NCI-H526 (cell line): ENCODE measurements at regions not wholly inside any gene's neighbourhood (a gene's known extent, or its start where the extent isn't known, plus 50 kb on each side); places are given as distances from the start of the nearest gene placed in this dataset.

ENCODE experiments used
- DNase-seq, 2 experiments: peaks; one replicate each; lab custom pipeline; 2025; lab: John Stamatoyannopoulos, UW

DNA sequence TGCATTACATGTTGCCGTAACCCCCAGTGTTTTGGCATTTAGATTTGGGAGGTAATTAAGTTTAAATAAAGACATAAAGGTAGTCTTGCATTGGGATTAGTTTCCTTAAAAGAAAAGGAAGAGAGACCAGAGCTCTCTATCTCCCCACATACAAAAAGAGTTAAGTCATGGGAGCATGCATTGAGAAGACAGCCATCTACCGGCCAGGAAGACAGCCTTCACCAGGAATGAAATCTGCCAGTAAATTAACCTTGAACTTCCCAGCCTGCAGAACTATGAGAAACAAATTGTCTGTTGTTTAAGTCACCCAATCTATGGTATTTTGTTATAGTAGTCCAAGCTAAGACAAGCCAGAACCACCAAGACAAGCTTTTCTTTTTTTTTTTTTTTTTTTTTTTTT is 567.0 kb upstream of the CDH18 start:
- peak in 1 of 2 experiments; percentile 3 for DNase-seq

DNA sequence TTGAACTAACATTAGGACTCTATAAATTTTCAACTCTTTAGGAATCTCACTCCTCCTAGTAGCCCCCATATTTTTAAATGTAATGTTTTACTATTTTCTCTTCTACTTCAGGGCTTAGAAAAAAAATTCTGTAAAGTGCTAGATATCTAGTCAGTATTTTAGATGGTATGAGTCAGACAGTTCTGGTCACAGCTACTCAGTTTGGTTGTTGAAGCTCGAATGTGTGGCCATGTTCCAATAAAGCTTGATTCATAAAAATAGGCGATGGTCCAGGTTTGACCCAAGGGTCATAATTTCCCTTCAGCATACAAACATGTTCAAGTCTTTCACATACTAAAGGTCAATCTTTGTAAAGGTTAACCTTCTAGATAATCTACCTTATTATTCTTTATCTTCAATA is 566.0 kb upstream of the CDH18 start:
- DNase-seq: no peak

DNA sequence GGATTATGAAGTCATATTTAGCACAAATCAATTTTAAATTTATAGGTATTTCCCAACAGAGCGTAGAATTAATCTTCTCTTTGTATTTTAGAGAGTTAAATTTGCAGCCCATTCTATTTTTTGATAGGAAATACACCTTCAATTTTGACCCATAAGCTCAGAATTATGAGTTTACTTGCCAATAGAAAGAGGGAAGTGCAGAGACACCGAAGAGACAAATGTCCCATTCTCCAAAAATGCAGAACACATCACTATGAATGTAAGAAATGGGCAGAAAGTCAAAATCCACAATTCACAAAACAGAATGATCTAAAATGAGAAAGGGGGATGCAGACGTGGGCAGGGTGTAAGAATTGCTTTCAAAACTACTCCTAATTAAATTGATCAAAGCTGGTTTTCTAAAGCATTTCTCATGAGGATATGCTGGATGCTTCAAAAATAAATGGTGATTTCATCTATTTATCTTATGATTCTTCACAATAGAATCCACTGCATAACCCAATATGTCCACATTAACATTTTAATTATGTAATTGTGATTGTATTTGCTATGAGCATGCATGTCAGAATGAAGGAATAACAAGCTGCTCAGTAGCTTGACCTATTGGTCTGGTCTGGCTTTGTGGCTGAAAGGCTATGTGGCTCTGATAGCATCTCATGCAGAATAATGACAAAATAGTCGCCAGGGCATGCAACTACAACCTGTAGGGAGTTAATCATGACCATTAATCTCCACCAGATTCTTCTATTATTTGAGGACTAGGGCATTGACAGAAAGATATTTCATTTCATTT is 550.1 kb upstream of the CDH18 start:
- no peak for DNase-seq

DNA sequence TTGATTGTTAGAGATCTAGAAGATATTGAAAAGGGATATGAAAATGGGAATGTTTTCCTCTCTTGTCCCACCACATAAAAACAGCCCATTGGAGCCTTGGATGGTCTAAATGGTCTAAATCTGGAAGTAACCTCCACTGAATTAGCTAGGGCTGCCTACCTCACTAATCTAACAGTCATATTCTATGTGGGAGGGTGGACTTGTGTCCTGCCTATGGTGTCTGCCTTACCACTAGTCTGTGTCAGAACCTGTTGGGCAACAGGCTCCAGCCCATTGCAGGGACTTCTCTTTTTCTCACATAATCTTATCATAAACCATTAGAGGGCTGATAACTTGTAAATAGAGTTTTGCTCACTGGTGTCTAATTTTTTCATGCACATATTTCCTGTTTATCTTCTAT is 548.8 kb upstream of the CDH18 start:
- no peak for DNase-seq

DNA sequence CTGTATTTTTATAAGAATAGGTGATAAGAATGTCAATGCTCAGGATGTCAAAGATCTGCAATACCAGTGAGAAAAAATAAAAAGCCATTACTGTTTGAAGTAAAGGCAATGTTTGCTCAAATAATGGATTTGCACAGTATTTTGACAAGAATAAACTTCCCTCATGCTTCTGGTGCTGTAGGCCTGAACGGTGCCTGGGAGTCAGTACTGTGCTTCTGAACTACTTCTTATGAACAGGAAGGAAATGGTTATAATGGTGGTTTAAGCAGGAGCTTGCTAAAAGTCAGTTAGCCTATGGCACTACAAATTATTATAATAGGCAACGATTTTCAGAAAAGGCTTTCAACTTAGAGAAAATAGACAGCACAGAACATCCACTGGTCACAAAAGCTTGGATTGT is 548.3 kb upstream of the CDH18 start:
- no peak for DNase-seq

DNA sequence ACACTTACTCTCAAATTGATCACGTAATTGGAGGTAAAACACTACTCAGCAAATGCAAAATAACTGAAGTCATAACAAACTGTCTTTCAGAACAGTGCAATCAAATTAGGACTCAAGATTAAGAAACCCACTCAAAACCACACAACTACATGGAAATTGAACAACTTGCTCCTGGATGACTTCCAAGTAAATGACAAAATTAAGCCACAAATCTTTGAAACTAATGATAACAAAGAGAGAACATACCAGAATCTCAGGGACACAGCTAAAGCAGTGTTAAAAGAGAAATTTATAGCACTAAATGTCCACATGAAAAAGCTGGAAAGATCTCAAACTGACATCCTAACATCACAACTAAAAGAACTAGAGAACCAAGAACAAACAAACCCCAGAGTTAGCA is 540.5 kb upstream of the CDH18 start:
- no peak for DNase-seq

DNA sequence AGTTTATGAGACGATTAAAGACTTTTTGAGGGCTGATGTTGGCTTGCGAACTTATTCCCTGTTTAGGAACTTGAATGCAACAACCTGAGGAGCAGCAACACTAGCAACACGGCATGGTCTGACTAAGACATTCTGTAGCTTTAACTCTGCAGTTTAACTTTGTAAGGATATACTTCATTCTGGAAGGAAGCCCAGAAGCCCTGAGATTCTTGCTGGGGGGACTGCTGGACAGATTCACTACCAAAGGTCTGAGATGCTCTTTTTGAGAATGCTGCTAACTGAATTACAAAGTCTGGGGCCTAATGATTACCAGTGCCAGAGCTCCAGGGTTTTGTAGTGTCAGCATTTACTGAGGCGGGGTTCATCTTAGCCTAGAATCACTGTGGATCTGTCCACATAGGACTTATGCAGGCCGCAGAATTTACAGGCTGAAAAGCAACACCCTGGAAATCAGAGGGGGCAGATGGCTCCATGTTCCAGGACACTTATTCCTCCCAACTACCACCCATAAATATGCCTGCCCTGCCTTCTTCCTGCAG is 537.1 kb upstream of the CDH18 start:
- no peak for DNase-seq

DNA sequence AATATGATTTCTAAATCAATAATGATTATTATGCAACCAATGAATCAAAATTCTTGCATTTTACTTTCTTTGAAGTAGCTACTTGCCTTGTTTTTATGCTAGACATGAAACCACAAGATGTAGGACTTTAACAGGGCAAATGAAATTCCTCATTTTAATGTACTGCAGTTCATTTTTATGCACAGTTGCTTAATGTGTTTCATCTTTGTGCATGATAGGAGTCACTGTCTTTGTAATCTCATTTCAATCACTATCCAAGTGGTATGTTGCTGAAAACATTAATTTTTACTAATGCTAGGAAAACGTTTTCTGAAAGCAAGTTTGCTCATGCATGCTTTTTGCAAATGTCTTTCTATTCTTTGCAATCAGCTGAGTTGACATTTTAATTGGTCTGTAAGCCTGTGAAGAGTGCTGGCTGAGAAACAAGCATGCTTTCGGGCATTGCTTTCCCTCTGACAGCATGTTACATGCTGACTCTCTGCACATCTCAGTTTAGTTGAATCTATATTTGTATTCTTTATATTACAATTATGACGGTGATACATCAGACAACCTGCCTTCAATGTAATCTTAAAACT is 535.0 kb upstream of the CDH18 start:
- DNase-seq: no peak

DNA sequence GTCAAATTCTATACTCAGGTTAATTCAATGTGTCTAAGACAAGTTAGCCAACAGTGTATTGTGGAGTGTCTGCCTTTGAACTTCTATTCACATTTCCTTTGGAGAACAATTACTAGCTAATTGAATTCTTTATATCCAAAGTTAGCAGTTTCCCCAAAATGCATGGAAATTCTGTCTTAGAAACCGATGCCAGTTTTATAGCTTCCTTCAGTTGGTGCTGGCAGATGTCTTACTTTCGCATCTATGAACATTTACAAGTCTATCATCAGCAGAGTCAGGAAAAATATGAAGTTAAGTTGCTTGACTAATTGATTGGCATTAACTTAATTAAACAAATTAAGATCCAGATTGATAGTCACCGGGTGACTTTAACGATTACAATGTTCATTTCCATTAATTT is 527.6 kb upstream of the CDH18 start:
- no peak for DNase-seq

DNA sequence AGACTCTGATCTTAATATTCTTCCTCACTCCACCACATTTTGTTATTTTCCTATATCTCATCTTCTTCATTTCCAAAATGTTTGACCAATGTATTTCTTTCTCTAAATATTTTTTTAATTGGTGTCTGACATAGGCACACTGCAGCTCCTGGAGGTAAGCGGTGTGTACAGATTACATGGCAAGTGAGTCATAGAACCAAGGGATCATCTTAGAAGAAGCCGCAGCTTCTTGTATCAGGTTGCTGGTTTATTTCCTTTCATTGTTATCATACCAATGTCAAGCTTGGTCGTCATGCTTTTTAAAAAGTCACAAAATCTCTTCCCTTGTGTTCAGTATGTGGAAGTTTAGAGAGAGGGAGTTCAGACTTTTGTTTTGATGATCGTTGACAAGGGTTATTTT is 526.1 kb upstream of the CDH18 start:
- DNase-seq: no peak

DNA sequence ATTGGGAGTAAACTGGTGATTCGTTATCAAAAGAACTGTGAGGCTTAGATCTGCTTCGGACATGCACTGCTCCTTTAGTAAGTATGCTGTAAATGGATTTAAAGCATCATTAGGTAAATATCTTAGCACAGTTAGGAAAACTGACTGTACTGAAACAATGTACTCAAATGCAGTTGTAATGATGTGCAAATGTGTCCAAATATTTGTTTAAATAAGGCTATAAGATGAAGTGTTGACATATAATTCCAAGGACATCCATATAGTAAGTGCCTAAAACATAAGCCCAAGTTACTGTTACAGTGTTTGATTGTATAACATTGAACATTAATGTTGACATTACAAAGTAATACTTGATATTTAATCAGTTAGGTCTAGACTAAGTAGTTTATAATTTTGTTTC is 512.5 kb upstream of the CDH18 start:
- no peak for DNase-seq

DNA sequence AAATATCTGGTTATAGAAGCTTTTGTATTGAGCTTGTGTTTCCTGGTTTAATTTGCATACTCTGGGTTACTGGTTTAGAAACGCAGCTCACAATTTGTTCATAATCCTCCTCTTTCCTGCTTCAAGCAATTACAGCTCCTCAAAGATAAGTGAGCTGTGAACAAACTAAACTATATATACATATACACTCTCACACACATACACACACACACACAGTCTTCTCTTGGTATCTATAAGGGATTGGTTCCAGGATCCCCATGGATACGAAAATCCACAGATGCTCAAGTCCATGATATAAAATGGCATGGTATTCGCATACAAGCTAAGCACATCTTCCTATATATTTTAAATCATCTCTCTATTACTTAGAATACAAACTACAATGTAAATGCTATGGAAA is 510.9 kb upstream of the CDH18 start:
- DNase-seq: no peak

DNA sequence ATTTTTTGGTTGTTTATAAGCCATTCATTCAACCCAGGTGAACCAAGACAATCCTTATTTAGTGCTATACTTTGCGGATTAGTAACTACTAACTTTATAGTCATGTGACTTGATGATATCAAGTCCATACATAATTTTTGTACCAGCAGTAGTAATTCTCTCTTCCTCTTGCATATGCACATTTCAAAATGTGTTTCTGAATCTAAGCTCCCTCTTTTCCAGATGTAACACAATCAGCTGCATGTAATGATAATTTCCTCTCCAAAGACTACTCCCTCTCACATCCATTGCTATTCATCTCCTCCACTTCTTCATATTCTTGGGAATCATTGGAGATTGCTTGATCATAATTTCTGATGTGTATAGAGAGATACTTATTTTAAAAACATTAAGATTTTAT is 510.1 kb upstream of the CDH18 start:
- DNase-seq: no peak

DNA sequence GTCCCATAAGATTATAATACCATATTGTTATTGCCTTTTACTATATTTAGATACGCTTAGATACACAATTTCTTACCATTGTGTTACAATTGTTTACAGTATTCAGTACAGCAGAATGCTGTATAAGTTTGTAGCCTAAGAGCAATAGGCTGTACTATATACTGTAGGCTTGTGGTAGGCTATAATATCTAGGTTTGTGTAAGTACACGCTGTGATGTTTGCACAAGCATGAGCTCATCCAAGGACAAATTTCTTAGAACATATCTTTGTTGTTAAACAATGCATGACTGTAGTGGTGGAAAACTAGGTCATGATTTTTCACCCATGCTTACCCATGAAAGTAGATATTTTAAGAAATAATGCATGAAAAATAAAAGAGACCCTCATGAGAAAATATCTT is 509.4 kb upstream of the CDH18 start:
- no peak for DNase-seq

DNA sequence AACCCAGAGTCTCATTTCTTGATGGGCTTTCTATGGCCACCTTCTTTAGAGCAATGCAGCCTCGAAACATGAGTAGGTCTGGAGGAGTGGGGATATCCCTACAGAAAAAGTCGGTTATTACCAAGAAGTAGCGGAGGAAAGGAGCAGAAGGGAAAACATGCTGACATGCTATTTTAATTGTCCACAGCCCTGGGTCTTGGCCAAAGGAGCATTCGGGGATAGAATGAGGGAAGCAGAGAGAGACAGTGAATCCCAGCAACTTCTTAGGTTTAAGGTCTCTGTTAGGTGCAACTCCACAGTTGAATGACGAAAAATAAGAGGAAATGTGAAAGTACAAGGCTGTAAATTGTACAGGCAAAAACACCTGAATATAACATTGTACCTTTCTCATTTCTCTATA is 506.7 kb upstream of the CDH18 start:
- DNase-seq: no peak

DNA sequence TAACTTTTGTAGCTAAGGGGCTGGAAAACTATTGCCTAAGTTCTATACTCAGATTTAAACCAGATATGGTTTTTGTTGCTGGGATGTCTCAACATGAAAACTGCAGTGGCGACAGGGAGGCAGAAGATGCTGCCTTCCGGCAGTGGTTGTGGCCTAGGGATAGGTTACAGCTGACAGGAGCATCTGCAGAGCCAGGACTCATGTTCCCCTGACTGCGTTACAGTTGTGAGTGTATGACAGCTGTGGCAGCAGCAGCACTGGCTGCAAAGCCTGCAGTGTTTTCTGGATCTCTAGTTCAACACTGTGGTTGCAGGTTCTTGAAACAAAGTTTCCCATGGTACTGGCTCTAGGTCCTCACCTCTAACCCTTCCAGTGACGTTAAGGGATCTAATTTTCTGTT is 498.8 kb upstream of the CDH18 start:
- DNase-seq: no peak

DNA sequence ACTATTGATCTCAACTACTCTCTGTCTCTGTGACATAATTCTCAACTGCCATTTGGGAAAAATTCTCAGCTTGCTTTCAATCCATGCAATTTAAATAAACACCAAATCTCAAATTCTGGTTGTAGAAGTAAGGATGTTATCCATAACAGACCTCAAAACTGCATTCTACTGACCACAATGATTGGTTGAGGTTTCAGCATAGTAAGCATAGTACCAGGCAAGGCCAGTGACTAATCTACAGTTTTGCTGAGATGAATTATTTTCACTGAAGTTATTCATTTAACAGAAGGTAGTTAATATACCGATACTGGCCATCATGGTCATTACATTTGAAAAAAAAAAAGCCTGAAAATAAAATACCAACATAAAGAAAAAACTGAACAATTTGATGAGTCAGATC is 488.0 kb upstream of the CDH18 start:
- DNase-seq: no peak

DNA sequence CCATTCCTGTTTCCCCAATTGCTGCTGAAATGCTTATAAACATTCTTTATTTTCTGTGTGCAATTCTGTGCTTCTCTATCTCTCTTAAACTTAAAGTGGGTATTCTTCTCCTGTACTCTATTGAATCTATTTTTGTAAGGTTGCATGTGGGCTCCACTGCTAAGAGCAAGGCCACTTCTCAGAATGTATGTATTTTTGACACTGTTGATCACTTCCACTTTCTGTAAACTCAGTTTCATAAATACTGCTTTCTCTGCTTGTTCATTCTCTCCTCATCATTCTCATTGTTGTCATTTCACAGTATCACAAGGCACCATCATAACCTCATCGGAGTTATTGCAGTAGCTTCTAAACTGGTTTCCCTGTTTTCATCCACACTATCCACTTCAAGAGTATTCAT is 483.0 kb upstream of the CDH18 start:
- no peak for DNase-seq

DNA sequence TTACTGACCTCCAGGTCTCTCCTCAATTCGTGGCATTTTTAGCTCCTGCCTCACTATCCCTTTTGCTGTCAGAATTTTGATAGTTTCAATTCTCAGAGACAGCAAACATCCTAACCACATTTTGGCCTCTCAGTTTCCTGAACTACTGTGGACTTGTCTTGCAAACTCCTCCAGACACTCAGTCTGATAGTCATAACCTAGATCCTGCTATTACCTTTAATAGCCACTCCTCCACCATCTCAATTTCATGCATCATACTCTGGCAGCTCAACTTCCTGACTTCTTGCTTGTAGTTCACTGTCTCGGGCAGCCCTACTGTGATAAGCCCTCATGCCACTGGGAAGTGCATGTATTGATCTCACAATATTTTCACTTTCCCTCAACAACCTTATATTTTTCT is 481.8 kb upstream of the CDH18 start:
- no peak for DNase-seq

DNA sequence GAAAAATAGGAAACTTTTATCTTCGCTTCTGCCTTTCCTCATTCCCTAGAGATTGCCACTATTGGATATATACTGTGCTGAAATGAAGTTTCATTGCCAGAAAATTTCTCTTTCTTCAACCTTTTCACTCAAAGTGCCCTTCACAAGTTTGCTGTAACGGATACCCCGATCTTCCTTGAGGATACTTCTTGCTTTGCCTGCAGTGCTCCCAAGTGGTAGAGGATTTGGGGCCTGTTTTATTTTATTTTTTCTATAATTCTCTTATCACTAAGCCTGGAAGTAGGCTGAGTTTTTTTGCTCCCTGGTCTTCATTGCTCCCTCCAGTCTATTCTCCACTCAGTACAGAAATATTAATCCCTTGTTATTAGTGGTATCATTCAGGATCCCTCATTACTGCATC is 481.4 kb upstream of the CDH18 start:
- DNase-seq: no peak

DNA sequence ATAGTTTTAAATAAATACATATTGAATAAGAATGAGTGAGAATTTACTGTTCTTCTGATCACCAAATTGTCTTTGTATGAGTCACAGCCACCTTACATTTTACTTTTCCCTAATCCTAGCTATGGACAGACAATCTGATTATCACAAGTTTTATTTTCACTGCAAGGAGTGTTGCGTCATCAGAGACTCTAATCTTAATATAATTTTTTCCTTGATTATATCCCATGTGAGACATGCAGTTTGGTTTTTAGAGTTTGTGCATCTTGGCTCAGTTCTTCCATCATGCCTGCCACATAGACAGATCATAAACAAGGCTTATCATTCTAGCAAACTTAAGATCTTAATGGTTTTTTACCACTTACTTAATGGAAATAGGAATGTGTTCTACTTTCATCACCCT is 478.5 kb upstream of the CDH18 start:
- DNase-seq: no peak

DNA sequence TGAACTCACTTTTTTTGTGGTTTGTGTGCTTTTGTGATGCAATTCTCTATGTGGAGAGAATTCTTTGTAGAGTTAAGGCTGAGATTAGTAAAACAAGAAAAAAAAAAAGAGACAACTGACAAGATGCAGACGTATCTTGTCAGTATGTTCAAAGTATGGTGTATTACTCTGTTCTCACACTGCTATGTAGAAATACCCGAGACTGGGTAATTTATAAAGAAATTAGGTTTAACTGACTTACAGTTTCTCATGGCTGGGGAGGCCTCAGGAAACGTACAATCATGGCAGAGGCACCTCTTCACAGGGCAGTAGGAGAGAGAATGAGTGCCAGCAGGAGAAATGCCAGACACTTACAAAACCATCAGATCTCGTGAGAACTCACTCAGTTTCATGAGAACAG is 475.2 kb upstream of the CDH18 start:
- no peak for DNase-seq

DNA sequence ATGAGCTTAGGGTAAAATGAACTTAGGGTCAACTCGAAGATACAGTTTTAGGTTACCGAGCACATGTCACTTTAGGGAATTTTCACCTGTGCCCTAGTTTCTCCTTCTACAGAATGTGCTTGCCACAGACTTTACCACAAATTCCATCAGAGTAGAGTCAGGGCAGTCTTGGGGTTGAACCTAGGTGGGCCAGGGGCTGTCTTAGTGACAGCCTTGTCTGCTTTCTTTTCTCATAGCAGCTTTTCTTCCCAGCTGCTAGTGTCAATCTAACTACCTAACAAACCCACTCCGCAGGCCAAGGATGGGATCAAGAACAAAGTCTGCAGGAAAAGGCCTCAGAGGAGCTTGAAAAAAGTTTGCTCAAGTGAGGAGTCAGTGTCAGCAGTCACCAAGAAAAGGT is 458.1 kb upstream of the CDH18 start:
- no peak for DNase-seq

DNA sequence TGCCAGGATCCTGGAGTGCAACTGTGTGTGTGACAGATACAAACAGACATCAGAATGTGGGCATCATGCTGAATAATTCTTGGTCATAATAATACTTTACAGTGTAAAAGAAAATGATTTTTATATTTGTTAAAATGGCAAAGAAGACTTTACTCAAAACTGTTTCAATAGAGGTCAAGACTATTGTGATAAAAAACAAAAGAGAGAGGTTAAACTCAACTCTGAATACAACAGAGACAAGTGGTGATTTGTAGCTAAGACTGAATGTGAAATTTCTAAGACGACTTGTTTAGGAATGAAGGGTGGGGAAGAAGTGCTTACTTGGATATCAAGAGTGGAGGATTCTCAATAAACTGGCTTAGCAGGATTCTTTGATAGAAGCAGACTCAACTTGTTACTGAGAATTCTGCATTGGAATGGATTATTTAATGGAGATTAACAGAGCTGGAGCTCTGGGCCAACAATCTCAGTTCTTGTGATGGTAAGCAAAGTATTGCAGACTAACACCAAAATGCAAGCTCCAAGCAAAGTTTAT is 457.4 kb upstream of the CDH18 start:
- DNase-seq: no peak
